HUES6 (cell line): ENCODE measurements at regions not wholly inside any gene's neighbourhood (a gene's known extent, or its start where the extent isn't known, plus 50 kb on each side); places are given as distances from the start of the nearest gene placed in this dataset.

Source experiments
- H3K27ac ChIP-seq: 2 replicates; pipeline ENCODE4 v1.7.0; 2013; ENCODE audit warnings: low read depth, mild to moderate bottlenecking, low read length, inconsistent platforms
- H3K27me3 ChIP-seq: 2 replicates; pipeline ENCODE4 v1.6.1; 2013; ENCODE audit warnings: low read length; ENCODE audit not compliant: control insufficient read depth, insufficient read depth
- H3K36me3 ChIP-seq: 2 replicates; pipeline ENCODE4 v1.6.1; 2013; ENCODE audit warnings: low read length; ENCODE audit not compliant: control insufficient read depth, insufficient read depth
- H3K4me1 ChIP-seq: 2 replicates; pipeline ENCODE4 v1.6.1; 2013; ENCODE audit warnings: low read length; ENCODE audit not compliant: control insufficient read depth, insufficient read depth
- H3K4me3 ChIP-seq: 2 replicates; pipeline ENCODE4 v1.5.1; 2013; ENCODE audit warnings: low read depth, low read length
- H3K9ac ChIP-seq: one replicate; pipeline ENCODE4 v1.6.1; 2013; ENCODE audit warnings: mild to moderate bottlenecking, low read length
- H3K9me3 ChIP-seq: 2 replicates; pipeline ENCODE4 v1.6.1; 2013; ENCODE audit warnings: low read depth, low read length; ENCODE audit not compliant: control insufficient read depth, insufficient read depth

DNA sequence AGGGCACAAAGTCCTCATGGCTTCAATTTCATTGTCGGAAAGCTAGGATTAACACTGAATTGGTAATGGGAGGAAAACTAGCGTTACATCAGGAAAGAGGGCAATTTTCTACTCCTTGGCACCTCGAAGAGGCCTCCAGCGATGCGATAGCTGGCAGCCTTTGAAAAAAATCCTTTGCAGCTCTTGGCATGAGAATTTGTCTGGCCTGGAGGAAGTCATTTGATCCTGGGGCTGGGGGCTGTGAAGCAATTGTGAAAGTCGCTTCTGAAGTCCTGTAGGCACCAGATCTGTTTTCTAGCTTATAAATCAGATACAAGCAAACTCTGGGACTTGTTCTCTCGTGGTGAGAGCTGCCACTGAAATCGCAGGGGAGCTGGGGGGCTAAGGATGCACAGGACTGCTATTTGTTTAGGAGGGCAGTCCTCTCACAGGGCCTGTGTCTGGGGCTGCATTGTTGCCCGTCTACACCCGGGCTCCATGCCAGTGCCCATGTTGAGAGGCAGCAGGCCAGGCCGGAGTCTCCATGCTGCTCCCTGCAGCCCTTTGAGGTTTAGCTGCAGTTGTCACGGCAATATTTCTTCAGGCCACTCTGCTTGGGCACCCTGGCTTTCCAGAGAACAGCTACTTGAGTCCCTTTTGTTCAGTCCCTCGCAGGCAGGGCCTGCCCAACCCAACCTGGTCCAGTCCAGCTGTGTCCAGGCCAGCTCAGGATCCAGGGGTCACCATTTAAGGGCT lies 206.8 kb upstream of the LYZL1 start:
- H3K27ac ChIP-seq, result no peak overlapping the region; the same call in 1 of the 2 replicates
- no peak overlapping the region for H3K9ac ChIP-seq
- no peak overlapping the region for H3K4me3 ChIP-seq
- no peaks in the 10 kb centered on the region for H3K36me3 ChIP-seq
- H3K27me3 ChIP-seq, result no peaks in the 10 kb centered on the region
- no peaks in the 10 kb centered on the region for H3K9me3 ChIP-seq
- H3K4me1 ChIP-seq, result peaks cover 22% of the 10 kb centered on the region

GRCh38 chr10:29083096-29083495 lies 205.8 kb upstream of the LYZL1 start:
- H3K4me1 ChIP-seq, result peaks cover 22% of the 10 kb centered on the region
- H3K4me3 ChIP-seq, result no peak overlapping the region
- no peaks in the 10 kb centered on the region for H3K36me3 ChIP-seq
- H3K27ac ChIP-seq, result no peak overlapping the region
- H3K9me3 ChIP-seq, result no peaks in the 10 kb centered on the region
- no peaks in the 10 kb centered on the region for H3K27me3 ChIP-seq
- H3K9ac ChIP-seq, result no peak overlapping the region

DNA sequence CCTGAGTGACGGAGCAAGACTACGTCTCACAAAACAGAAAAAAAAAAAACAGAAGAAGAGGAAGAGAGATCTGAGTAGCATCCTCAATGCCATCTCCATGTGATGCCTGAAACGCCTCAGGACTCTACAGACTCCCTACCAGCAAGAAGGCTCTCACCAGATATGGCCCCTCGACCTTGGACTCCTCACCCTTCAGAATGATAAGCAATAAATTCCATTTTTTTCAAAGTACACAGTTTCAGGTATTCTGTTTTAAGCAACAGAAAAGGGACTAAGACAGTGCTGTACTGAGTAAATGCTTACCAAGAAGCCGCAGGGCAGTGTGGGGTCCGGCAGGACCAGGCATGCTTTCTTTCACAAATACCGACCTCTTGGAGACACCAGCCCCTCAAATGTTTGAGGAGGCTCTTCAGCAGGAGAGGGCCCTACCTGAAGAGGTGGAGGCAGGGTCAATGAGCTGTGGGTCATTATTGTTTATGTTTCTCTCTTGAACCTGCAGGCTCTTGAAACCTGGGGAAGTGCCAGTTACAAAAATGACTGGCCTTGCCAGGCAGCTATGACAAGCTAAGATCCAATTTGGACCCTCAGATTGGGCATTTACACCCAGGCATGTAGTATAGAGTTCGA lies 204.1 kb upstream of the LYZL1 start:
- Histone ChIP-seq H3K36me3 (no peaks in the 10 kb centered on the region), H3K4me1 (peaks cover 7% of the 10 kb centered on the region; the same call in 1 of the 2 replicates), H3K27me3 (no peaks in the 10 kb centered on the region), H3K9me3 (0 out of 2 replicates have a peak, but pooled peaks cover 2% of the 10 kb centered on the region), H3K27ac (no peak overlapping the region), H3K4me3 (no peak overlapping the region), H3K9ac (no peak overlapping the region)

- no peaks in the 10 kb centered on the region for H3K36me3 ChIP-seq
- H3K4me1 ChIP-seq, result no peaks in the 10 kb centered on the region
- H3K9ac ChIP-seq, result no peak overlapping the region
- no peaks in the 10 kb centered on the region for H3K27me3 ChIP-seq
- H3K9me3 ChIP-seq, result peaks cover 16% of the 10 kb centered on the region; the same call in 1 of the 2 replicates
- no peak overlapping the region for H3K4me3 ChIP-seq
- no peak overlapping the region for H3K27ac ChIP-seq
These were observed 199.8 kb upstream of the LYZL1 start for GRCh38 chr10:29089091-29089490.

DNA sequence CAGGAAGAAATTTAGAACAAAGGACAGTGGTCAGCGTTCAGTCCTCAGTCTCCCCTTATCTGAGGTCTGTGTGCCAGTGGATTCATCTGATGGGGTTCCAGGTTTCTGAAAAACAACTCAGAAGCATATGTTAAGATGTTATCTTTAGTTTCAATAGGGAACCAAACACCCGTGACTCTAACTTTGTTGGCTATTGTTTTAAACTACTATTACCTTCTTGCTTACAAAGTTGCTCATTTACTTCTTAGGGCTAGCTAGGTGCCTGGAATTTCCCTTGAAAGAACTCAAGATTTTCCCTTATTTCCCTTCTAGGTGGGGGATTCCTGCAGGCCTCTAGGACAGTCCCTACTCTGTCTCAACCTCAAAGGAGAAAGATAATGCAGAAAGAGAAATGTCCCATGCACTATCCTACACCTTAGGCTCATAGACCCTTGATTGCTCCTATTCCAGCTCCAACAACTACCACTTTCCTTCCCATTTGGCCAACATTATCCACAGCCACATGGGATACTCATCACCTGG lies 192.5 kb upstream of the LYZL1 start:
- Histone ChIP-seq H3K9ac (no peak overlapping the region), H3K27ac (no peak overlapping the region), H3K4me3 (no peak overlapping the region), H3K27me3 (no peaks in the 10 kb centered on the region), H3K4me1 (peaks cover 7% of the 10 kb centered on the region; the same call in 1 of the 2 replicates), H3K9me3 (peaks cover 15% of the 10 kb centered on the region; the same call in 1 of the 2 replicates), H3K36me3 (no peaks in the 10 kb centered on the region)

DNA sequence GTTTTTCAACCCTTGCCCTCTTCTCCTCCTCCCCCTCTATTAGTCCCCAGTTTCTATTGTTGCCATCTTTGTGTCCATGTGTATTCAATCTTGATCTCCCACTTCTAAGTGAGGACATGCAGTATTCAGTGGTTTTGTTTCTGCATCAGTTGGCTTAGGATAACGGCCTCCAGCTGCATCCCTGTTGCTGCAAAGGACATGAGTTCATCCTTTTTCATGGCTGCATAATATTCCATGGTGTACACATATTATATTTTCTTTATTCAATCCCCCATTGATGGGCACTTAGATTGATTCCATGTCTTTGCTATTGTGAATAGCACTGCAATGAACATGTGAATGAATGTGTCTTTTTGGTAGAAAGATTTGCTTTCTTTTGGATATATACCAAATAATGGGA lies 190.4 kb upstream of the LYZL1 start:
- Histone ChIP-seq H3K9me3 (peaks cover 13% of the 10 kb centered on the region; the same call in 1 of the 2 replicates), H3K9ac (no peak overlapping the region), H3K27ac (no peak overlapping the region), H3K4me3 (no peak overlapping the region), H3K36me3 (no peaks in the 10 kb centered on the region), H3K4me1 (peaks cover 10% of the 10 kb centered on the region; the same call in 1 of the 2 replicates), H3K27me3 (no peaks in the 10 kb centered on the region)

GRCh38 chr10:29099001-29099400 lies 189.9 kb upstream of the LYZL1 start:
- Histone ChIP-seq H3K36me3 (no peaks in the 10 kb centered on the region), H3K4me1 (peaks cover 10% of the 10 kb centered on the region; the same call in 1 of the 2 replicates), H3K9me3 (peaks cover 17% of the 10 kb centered on the region; the same call in 1 of the 2 replicates), H3K4me3 (no peak overlapping the region), H3K27me3 (no peaks in the 10 kb centered on the region), H3K27ac (no peak overlapping the region), H3K9ac (no peak overlapping the region)

- no peak overlapping the region for H3K27ac ChIP-seq
- H3K27me3 ChIP-seq, result no peaks in the 10 kb centered on the region
These were observed 189.5 kb upstream of the LYZL1 start for GRCh38 chr10:29099415-29099814.

GRCh38 chr10:29100505-29100904 lies 188.4 kb upstream of the LYZL1 start:
- peaks cover 17% of the 10 kb centered on the region; the same call in 1 of the 2 replicates for H3K9me3 ChIP-seq
- H3K4me3 ChIP-seq, result no peak overlapping the region
- peaks cover 15% of the 10 kb centered on the region for H3K4me1 ChIP-seq
- no peak overlapping the region for H3K27ac ChIP-seq
- H3K27me3 ChIP-seq, result no peaks in the 10 kb centered on the region
- H3K36me3 ChIP-seq, result no peaks in the 10 kb centered on the region
- H3K9ac ChIP-seq, result no peak overlapping the region

More at GRCh38 chr10:29099415-29099814, 189.5 kb upstream of the LYZL1 start:
- no peaks in the 10 kb centered on the region for H3K36me3 ChIP-seq
- no peak overlapping the region for H3K4me3 ChIP-seq
- peaks cover 17% of the 10 kb centered on the region; the same call in 1 of the 2 replicates for H3K9me3 ChIP-seq
- H3K4me1 ChIP-seq, result peaks cover 10% of the 10 kb centered on the region; the same call in 1 of the 2 replicates
- no peak overlapping the region for H3K9ac ChIP-seq

DNA sequence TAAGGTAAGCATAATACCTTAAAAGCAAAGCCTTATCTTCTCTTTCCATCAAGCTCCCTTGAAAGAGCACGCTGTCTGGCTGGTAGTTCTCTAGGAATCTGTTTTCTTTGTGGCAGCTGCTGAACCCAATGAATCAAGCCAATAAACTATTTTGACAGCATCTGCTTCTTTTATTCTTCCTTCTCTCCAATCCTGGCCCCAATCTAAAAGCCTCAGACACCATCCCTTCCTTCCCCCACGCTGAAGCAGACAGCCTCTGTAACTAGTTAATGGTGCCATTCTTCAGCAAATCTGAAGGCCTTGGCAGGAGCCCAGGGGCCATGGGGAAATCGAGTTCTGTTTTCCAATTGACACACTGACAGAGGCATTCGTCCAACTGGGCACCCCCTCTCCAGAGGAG lies 186.6 kb upstream of the LYZL1 start:
- no peaks in the 10 kb centered on the region for H3K36me3 ChIP-seq
- H3K27me3 ChIP-seq, result no peaks in the 10 kb centered on the region
- peaks cover 16% of the 10 kb centered on the region for H3K4me1 ChIP-seq
- H3K9ac ChIP-seq, result no peak overlapping the region
- H3K4me3 ChIP-seq, result no peak overlapping the region
- H3K9me3 ChIP-seq, result peaks cover 17% of the 10 kb centered on the region; the same call in 1 of the 2 replicates
- H3K27ac ChIP-seq, result no peak overlapping the region

- H3K27ac ChIP-seq, result no peak overlapping the region
- peaks cover 16% of the 10 kb centered on the region for H3K4me1 ChIP-seq
- no peak overlapping the region for H3K4me3 ChIP-seq
- H3K27me3 ChIP-seq, result no peaks in the 10 kb centered on the region
- no peak overlapping the region for H3K9ac ChIP-seq
- peaks cover 17% of the 10 kb centered on the region; the same call in 1 of the 2 replicates for H3K9me3 ChIP-seq
- H3K36me3 ChIP-seq, result no peaks in the 10 kb centered on the region
These were observed 186.2 kb upstream of the LYZL1 start for GRCh38 chr10:29102636-29103035.
